SK-N-DZ (cell line): ENCODE measurements at regions not wholly inside any gene's neighbourhood (a gene's known extent, or its start where the extent isn't known, plus 50 kb on each side); places are given as distances from the start of the nearest gene placed in this dataset.

Source experiments
- DNase-seq: peaks from one replicate; pipeline ENCODE4 v3.0.0-alpha.2; 2015; ENCODE audit warnings: low spot score

GRCh38 chr3:67798412-67798811 lies 144.0 kb upstream of the SUCLG2 start:
- DNase-seq: no peak

- no peak for DNase-seq
These were observed 137.2 kb upstream of the SUCLG2 start for GRCh38 chr3:67791620-67792019.

GRCh38 chr3:67790043-67790442 lies 135.6 kb upstream of the SUCLG2 start:
- peak; percentile 18 for DNase-seq

DNA sequence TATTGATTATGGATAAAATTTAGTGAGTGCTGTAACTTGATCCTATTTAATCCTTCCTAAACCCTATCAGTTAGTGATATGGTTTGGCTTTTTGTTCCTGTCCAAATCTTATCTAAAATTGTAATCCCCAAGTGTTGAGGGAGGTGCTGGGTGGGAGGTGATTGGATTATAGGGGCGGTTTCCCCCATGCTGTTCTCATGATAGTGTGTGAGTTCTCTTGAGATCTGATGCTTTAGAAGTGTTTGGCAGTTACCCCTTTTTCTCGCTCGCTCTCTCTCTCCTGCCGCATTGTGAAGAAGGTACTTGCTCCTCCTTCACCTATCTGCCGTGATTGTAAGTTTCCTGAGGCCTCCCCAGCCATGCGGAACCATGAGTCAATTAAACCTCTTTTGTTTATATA lies 134.0 kb upstream of the SUCLG2 start:
- DNase-seq: no peak

DNA sequence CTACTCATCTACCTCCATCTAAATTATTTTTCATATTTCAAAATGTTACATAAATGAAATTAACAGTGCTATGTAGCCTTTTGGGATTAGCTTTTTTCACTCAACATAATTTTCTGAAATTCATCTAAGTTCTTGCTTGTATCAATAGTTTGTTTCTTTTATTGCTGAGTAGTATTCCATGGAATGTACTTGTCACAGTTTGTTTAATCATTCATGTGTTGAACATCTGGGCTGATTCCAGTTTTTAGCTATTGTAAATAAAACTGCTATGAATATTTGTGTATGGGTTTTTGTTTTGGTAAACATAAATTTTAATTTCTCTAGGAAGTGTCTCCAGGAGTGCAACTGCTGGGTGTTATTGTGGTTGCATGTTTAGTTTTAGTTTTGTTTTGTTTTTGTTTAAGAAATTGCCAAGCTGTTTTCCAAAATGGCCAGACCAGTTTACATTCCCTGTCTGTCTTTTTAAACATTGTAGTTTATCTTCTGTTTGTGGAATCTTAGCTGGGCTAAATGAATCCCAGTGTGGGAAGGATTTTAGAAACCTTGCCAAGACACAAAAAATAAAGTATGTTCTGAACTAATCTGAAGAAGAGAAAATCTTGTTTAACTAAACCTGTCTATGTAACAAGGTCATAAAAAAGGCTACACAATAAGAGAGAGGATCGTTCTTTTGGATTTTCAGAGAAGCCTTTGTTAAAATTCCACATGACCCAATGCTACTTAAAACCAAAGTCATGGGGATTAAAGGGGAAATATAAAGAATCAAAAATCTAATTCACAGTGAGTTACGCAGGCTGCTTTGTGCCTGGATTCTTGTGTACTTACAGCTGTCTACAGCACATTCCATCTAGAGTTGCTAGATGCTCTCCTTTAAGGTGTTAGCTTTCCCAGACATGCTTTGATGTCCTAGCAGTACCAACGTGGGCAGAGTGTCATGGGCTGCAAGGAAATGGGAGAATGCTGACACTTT lies 129.2 kb upstream of the SUCLG2 start:
- DNase-seq: no peak

GRCh38 chr3:67781871-67782270 lies 127.5 kb upstream of the SUCLG2 start:
- no peak for DNase-seq

GRCh38 chr3:67781218-67781617 lies 126.8 kb upstream of the SUCLG2 start:
- DNase-seq: no peak

GRCh38 chr3:67774676-67775075 lies 120.3 kb upstream of the SUCLG2 start:
- no peak for DNase-seq

GRCh38 chr3:67765575-67765974 lies 111.2 kb upstream of the SUCLG2 start:
- DNase-seq: no peak

- DNase-seq: no peak
These were observed 90.9 kb upstream of the SUCLG2 start for GRCh38 chr3:67745296-67745695.

DNA sequence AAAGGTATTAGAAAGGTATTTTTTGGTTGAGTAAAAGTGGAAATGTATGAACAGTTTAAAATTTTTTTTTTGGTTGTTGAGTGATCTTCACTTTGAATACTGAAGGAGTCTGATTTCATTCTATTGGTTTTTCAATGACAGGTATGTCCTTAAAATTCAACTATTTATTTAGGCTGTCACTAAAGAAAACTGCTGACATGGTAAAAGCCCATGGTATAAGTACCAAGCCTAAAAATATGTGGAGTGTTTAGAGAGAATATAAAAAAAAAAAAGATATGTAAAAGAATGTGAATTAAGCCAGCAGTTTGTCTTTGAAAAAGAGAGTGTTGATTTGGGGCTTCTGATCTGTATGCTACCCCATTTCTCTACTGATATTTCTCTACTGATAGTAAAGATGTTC lies 90.3 kb upstream of the SUCLG2 start:
- DNase-seq: no peak

- no peak for DNase-seq
These were observed 85.4 kb upstream of the SUCLG2 start for GRCh38 chr3:67739851-67740250.

GRCh38 chr3:67737906-67738865 lies 83.8 kb upstream of the SUCLG2 start:
- no peak for DNase-seq

GRCh38 chr3:67737140-67737539 lies 82.7 kb upstream of the SUCLG2 start:
- no peak for DNase-seq

GRCh38 chr3:67733269-67733950 lies 79.0 kb upstream of the SUCLG2 start:
- DNase-seq: no peak

GRCh38 chr3:67724434-67724833 lies 70.0 kb upstream of the SUCLG2 start:
- no peak for DNase-seq

GRCh38 chr3:67723863-67724262 lies 69.5 kb upstream of the SUCLG2 start:
- no peak for DNase-seq

DNA sequence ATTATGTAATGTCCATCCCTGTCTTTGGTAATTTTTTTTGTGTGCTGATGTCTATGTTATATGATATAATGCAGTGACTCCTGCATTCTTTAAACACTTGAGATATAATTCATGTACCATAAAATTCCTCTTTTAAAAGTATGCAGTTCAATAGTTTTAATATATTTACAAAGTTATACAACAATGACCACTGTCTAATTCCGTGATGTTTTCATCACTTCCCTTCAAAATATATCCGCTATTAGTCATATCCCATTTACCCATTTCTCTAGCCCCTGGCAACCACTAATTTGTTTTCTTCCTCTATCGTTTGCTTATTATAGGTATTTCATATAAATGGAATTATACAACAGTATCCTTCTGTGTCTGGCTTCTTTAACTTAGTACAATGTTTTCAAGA lies 64.9 kb upstream of the SUCLG2 start:
- no peak for DNase-seq

GRCh38 chr3:67715971-67716370 lies 61.6 kb upstream of the SUCLG2 start:
- no peak for DNase-seq

GRCh38 chr3:67713764-67714469 lies 59.5 kb upstream of the SUCLG2 start:
- DNase-seq: no peak

DNA sequence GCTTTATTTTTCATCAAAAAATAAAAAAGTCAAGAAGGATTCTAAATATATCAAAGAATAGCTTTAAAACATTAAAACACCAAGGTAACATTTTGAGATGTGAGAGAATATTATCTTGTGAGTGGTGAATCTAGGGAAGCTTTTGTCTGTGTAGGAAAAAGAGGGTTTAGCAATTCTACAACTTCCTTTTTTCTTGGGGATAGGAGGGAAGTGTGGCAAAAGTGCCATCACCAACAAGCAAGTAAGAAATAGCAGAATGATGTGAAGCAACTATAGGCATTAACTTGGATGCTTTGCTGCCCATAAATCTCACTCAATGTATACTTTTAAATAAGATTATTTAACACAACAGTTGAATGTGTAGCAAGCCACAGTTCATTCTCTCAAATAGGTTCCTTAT lies 57.8 kb upstream of the SUCLG2 start:
- no peak for DNase-seq
